Activated T-cell treated with anti-CD3 and anti-CD28 coated beads, Interleukin-2, amount 50 U/mL, for 4 hours (primary cell): ENCODE measurements at regions not wholly inside any gene's neighbourhood (a gene's known extent, or its start where the extent isn't known, plus 50 kb on each side); places are given as distances from the start of the nearest gene placed in this dataset.
"Not testable (repeated sequence)": the region's sequence is repeated elsewhere in the genome, so short reads cannot be mapped to it uniquely, and the experiment has no call there.

Source experiments
- ATAC-seq, 2 donors: fragments of 200-7000 bp; cut with Tn5 transposase; one replicate each; pipeline ENCODE4 v1.10.0; 2021
- DNase-seq: peaks from one replicate; pipeline ENCODE4 v3.0.0-alpha.2; 2020
- H3K27me3 Mint-ChIP-seq: one replicate; pipeline ENCODE4 v1.8.0; 2021; ENCODE audit warnings: low read depth, mixed read lengths
- H3K36me3 Mint-ChIP-seq: one replicate; pipeline ENCODE4 v1.8.0; 2022; ENCODE audit warnings: mixed read lengths; ENCODE audit not compliant: insufficient read depth
- H3K4me1 Mint-ChIP-seq: one replicate; pipeline ENCODE4 v1.8.0; 2021; ENCODE audit warnings: low read depth, mixed read lengths
- H3K4me3 Mint-ChIP-seq: one replicate; pipeline ENCODE4 v1.8.0; 2021; ENCODE audit warnings: mild to moderate bottlenecking, moderate library complexity, mixed read lengths
- H3K9me3 Mint-ChIP-seq: one replicate; pipeline ENCODE4 v1.8.0; 2021; ENCODE audit warnings: mixed read lengths

- Mint-ChIP-seq H3K4me3 (no peak overlapping the region), H3K27me3 (peaks cover 20% of the 10 kb centered on the region), H3K36me3 (no peaks in the 10 kb centered on the region), H3K4me1 (no peaks in the 10 kb centered on the region), H3K9me3 (peaks cover 3% of the 10 kb centered on the region)
- ATAC-seq: no peak
- no peak for DNase-seq
These were observed 250.4 kb upstream of the SFSWAP start for GRCh38 chr12:131460520-131460919.

GRCh38 chr12:131461096-131461495 lies 249.8 kb upstream of the SFSWAP start:
- Mint-ChIP-seq H3K36me3 (no peaks in the 10 kb centered on the region), H3K4me1 (no peaks in the 10 kb centered on the region), H3K9me3 (peaks cover 3% of the 10 kb centered on the region), H3K27me3 (peaks cover 18% of the 10 kb centered on the region), H3K4me3 (no peak overlapping the region)
- no peak for ATAC-seq
- no peak for DNase-seq

GRCh38 chr12:131463174-131463573 lies 247.7 kb upstream of the SFSWAP start:
- no peak overlapping the region for H3K4me3 Mint-ChIP-seq
- H3K9me3 Mint-ChIP-seq: peaks cover 3% of the 10 kb centered on the region
- no peak for DNase-seq
- H3K27me3 Mint-ChIP-seq: peaks cover 10% of the 10 kb centered on the region
- ATAC-seq: no peak
- no peaks in the 10 kb centered on the region for H3K4me1 Mint-ChIP-seq
- no peaks in the 10 kb centered on the region for H3K36me3 Mint-ChIP-seq

GRCh38 chr12:131464081-131464480 lies 246.8 kb upstream of the SFSWAP start:
- Mint-ChIP-seq H3K36me3 (no peaks in the 10 kb centered on the region), H3K4me1 (no peaks in the 10 kb centered on the region), H3K4me3 (no peak overlapping the region), H3K9me3 (peaks cover 3% of the 10 kb centered on the region), H3K27me3 (peaks cover 5% of the 10 kb centered on the region)
- ATAC-seq (no peak), DNase-seq (no peak)

GRCh38 chr12:131466306-131466705 lies 244.6 kb upstream of the SFSWAP start:
- H3K36me3 Mint-ChIP-seq: no peaks in the 10 kb centered on the region
- H3K9me3 Mint-ChIP-seq: peaks cover 3% of the 10 kb centered on the region
- H3K4me1 Mint-ChIP-seq: no peaks in the 10 kb centered on the region
- ATAC-seq (no peak), DNase-seq (no peak)
- no peak overlapping the region for H3K4me3 Mint-ChIP-seq
- no peaks in the 10 kb centered on the region for H3K27me3 Mint-ChIP-seq

GRCh38 chr12:131466932-131467331 lies 244.0 kb upstream of the SFSWAP start:
- DNase-seq: no peak
- Mint-ChIP-seq H3K4me3 (no peak overlapping the region), H3K9me3 (peaks cover 1% of the 10 kb centered on the region), H3K27me3 (no peaks in the 10 kb centered on the region), H3K36me3 (no peaks in the 10 kb centered on the region), H3K4me1 (no peaks in the 10 kb centered on the region)
- no peak for ATAC-seq

- Mint-ChIP-seq H3K27me3 (no peaks in the 10 kb centered on the region), H3K4me1 (no peaks in the 10 kb centered on the region), H3K4me3 (no peak overlapping the region), H3K9me3 (no peaks in the 10 kb centered on the region), H3K36me3 (no peaks in the 10 kb centered on the region)
- DNase-seq (no peak), ATAC-seq (no peak)
These were observed 242.7 kb upstream of the SFSWAP start for GRCh38 chr12:131468206-131468605.

- H3K36me3 Mint-ChIP-seq, H3K4me3 Mint-ChIP-seq, DNase-seq, H3K9me3 Mint-ChIP-seq, ATAC-seq, H3K4me1 Mint-ChIP-seq, H3K27me3 Mint-ChIP-seq: not testable (repeated sequence)
These were observed 240.9 kb upstream of the SFSWAP start for GRCh38 chr12:131469945-131470344.

- Mint-ChIP-seq H3K27me3 (no peaks in the 10 kb centered on the region), H3K36me3 (no peaks in the 10 kb centered on the region), H3K4me1 (peaks cover 5% of the 10 kb centered on the region), H3K9me3 (no peaks in the 10 kb centered on the region), H3K4me3 (no peak overlapping the region)
- ATAC-seq (no peak), DNase-seq (no peak)
These were observed 239.5 kb upstream of the SFSWAP start for GRCh38 chr12:131471271-131471905.

- Mint-ChIP-seq H3K27me3 (no peaks in the 10 kb centered on the region), H3K4me1 (peaks cover 5% of the 10 kb centered on the region), H3K36me3 (no peaks in the 10 kb centered on the region), H3K4me3 (no peak overlapping the region), H3K9me3 (no peaks in the 10 kb centered on the region)
- DNase-seq: no peak
- ATAC-seq: no peak
These were observed 238.8 kb upstream of the SFSWAP start for GRCh38 chr12:131471946-131472732.

- Mint-ChIP-seq H3K4me1 (peaks cover 5% of the 10 kb centered on the region), H3K9me3 (no peaks in the 10 kb centered on the region), H3K4me3 (no peak overlapping the region), H3K36me3 (no peaks in the 10 kb centered on the region), H3K27me3 (no peaks in the 10 kb centered on the region)
- ATAC-seq (no peak), DNase-seq (no peak)
These were observed 237.6 kb upstream of the SFSWAP start for GRCh38 chr12:131473261-131473660.

- Mint-ChIP-seq H3K36me3 (no peaks in the 10 kb centered on the region), H3K9me3 (no peaks in the 10 kb centered on the region), H3K27me3 (no peaks in the 10 kb centered on the region), H3K4me1 (peaks cover 5% of the 10 kb centered on the region), H3K4me3 (no peak overlapping the region)
- DNase-seq (no peak), ATAC-seq (no peak)
These were observed 236.9 kb upstream of the SFSWAP start for GRCh38 chr12:131473741-131474709.

- not testable (repeated sequence) for H3K4me1 Mint-ChIP-seq, H3K36me3 Mint-ChIP-seq, H3K9me3 Mint-ChIP-seq, DNase-seq, ATAC-seq, H3K4me3 Mint-ChIP-seq, H3K27me3 Mint-ChIP-seq
These were observed 235.9 kb upstream of the SFSWAP start for GRCh38 chr12:131475012-131475411.

- no peaks in the 10 kb centered on the region for H3K27me3 Mint-ChIP-seq
- H3K9me3 Mint-ChIP-seq: no peaks in the 10 kb centered on the region
- DNase-seq (no peak), ATAC-seq (no peak)
- no peaks in the 10 kb centered on the region for H3K36me3 Mint-ChIP-seq
- H3K4me1 Mint-ChIP-seq: peaks cover 5% of the 10 kb centered on the region
- no peak overlapping the region for H3K4me3 Mint-ChIP-seq
These were observed 233.3 kb upstream of the SFSWAP start for GRCh38 chr12:131477613-131478012.
